ENCODE measurements at regions not wholly inside any gene's neighbourhood (a gene's known extent, or its start where the extent isn't known, plus 50 kb on each side); places are given as distances from the start of the nearest gene placed in this dataset.
A peak's percentile ranks its signal among the peaks of the same experiment; 100 is the strongest.

DNA sequence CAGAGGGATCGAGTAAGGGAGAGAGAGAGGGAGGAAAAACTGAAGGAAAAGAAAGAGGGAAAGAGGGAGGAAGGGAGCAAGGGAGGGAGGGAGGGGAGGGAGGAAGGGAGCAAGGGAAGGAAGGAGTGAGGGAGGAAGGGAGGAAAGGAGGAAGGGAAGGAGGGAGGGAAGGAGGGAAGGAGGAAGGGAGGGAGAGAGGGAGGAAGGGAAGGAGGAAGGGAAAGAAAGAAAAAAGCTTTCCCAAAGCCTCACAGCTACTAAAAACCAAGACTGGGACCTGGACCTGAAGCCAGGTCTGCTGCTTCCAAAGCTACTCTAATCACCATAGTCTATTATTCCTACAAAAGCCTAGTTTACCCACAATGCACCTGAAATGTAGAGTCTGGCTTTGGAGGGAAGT lies 259.8 kb upstream of the WWC1 start:
- Histone ChIP-seq H3K14ac (ENCODE audit: low read length in 2 of 2) (no peak overlapping the region), H3K36me3 (ENCODE audit: control insufficient read depth in 1 of 2, insufficient read depth in 2 of 2, low read depth in 1 of 2, low read length in 2 of 2) (no peaks in the 10 kb centered on the region), H2BK120ac (ENCODE audit: low read depth, low read length) (no peak overlapping the region), H2BK12ac (ENCODE audit: low read length in 2 of 2) (no peak overlapping the region), H2BK15ac (ENCODE audit: low read depth, poor library complexity, severe bottlenecking) (no peak overlapping the region), H3K27ac (ENCODE audit: low read length, poor library complexity, severe bottlenecking) (no peak overlapping the region), H3K4me3 (ENCODE audit: insufficient read depth in 1 of 2, low read depth in 1 of 2, low read length in 2 of 2) (no peak overlapping the region), H4K91ac (ENCODE audit: low read length) (no peak overlapping the region), H3K4ac (ENCODE audit: low read depth in 1 of 2, low read length in 2 of 2) (no peak overlapping the region), H3K23ac (ENCODE audit: low read length in 2 of 2) (no peak overlapping the region), H3K4me2 (ENCODE audit: low read length, poor library complexity, severe bottlenecking) (no peak overlapping the region), H3K18ac (ENCODE audit: low read depth in 1 of 2, low read length in 2 of 2) (no peak overlapping the region), H4K8ac (ENCODE audit: low read length) (no peak overlapping the region), H3K27me3 (ENCODE audit: control insufficient read depth in 1 of 2, insufficient read depth in 1 of 2, low read length in 2 of 2) (peaks cover 0 to 15% of the 10 kb centered on the region in 2 experiments), H3K79me1 (replicated peaks; ENCODE audit: low read length, poor library complexity, severe bottlenecking) (peaks cover 3% of the 10 kb centered on the region), H3K9me3 (ENCODE audit: control insufficient read depth, low read length) (no peaks in the 10 kb centered on the region), H3K9ac (ENCODE audit: low read length) (no peak overlapping the region), H2BK5ac (ENCODE audit: low read depth, low read length, poor library complexity, severe bottlenecking) (no peak overlapping the region), H3K4me1 (ENCODE audit: control insufficient read depth, insufficient read depth, low read depth, low read length) (peaks cover 2% of the 10 kb centered on the region), H2AK5ac (ENCODE audit: low read length, severe bottlenecking) (no peak overlapping the region), H2AFZ (ENCODE audit: low read depth, low read length) (no peak overlapping the region)
- DNase-seq = no peak
- WGBS = 76% methylated on average over 1 of the region's 1 CpG

DNA sequence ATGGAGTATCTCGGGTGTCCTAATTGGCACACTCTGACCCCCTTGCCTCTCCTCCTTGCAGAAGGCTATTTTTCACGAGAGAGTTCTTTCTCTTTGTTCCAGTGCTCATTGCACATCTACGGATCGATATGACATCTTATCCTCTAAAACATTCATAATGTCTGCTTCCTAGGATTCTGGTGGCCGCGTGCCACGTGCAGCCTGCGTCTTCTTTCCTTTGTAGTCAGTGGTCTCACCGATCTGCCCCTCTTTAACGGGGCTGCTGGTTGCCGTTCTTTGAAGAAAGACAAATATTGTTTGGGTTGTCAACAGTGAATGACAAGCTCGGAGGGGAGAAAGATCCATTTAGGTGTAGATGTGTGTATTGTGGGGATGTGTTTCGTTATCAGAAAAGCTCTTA lies 252.4 kb upstream of the WWC1 start:
- no peak overlapping the region for H2BK5ac ChIP-seq (ENCODE audit: low read depth, low read length, poor library complexity, severe bottlenecking)
- no peak overlapping the region for H3K18ac ChIP-seq (ENCODE audit: low read depth in 1 of 2, low read length in 2 of 2)
- H2AFZ ChIP-seq (ENCODE audit: low read depth, low read length) = no peak overlapping the region
- H2BK12ac ChIP-seq (ENCODE audit: low read length in 2 of 2) = no peak overlapping the region
- H3K9me3 ChIP-seq (ENCODE audit: control insufficient read depth, low read length) = no peaks in the 10 kb centered on the region
- no peak overlapping the region for H4K8ac ChIP-seq (ENCODE audit: low read length)
- H3K27me3 ChIP-seq (ENCODE audit: control insufficient read depth in 1 of 2, insufficient read depth in 1 of 2, low read length in 2 of 2) = peaks cover 0 to 17% of the 10 kb centered on the region in 2 experiments
- H3K23ac ChIP-seq (ENCODE audit: low read length in 2 of 2) = no peak overlapping the region
- H3K14ac ChIP-seq (ENCODE audit: low read length in 2 of 2) = no peak overlapping the region
- H2BK15ac ChIP-seq (ENCODE audit: low read depth, poor library complexity, severe bottlenecking) = no peak overlapping the region
- no peak overlapping the region for H3K27ac ChIP-seq (ENCODE audit: low read length, poor library complexity, severe bottlenecking)
- H3K9ac ChIP-seq (ENCODE audit: low read length) = no peak overlapping the region
- WGBS = 93% methylated on average over 12 of the region's 13 CpGs
- no peak overlapping the region for H4K91ac ChIP-seq (ENCODE audit: low read length)
- DNase-seq = no peak
- H2BK120ac ChIP-seq (ENCODE audit: low read depth, low read length) = no peak overlapping the region
- H2AK5ac ChIP-seq (ENCODE audit: low read length, severe bottlenecking) = no peak overlapping the region
- no peak overlapping the region for H3K4ac ChIP-seq (ENCODE audit: low read depth in 1 of 2, low read length in 2 of 2)
- peaks cover 0 to 4% of the 10 kb centered on the region in 2 experiments for H3K36me3 ChIP-seq (ENCODE audit: control insufficient read depth in 1 of 2, insufficient read depth in 2 of 2, low read depth in 1 of 2, low read length in 2 of 2)
- no peak overlapping the region for H3K4me3 ChIP-seq (ENCODE audit: insufficient read depth in 1 of 2, low read depth in 1 of 2, low read length in 2 of 2)
- peaks cover 8% of the 10 kb centered on the region for H3K79me1 ChIP-seq (replicated peaks; ENCODE audit: low read length, poor library complexity, severe bottlenecking)
- no peak overlapping the region for H3K4me2 ChIP-seq (ENCODE audit: low read length, poor library complexity, severe bottlenecking)
- H3K4me1 ChIP-seq (ENCODE audit: control insufficient read depth, insufficient read depth, low read depth, low read length) = no peaks in the 10 kb centered on the region

DNA sequence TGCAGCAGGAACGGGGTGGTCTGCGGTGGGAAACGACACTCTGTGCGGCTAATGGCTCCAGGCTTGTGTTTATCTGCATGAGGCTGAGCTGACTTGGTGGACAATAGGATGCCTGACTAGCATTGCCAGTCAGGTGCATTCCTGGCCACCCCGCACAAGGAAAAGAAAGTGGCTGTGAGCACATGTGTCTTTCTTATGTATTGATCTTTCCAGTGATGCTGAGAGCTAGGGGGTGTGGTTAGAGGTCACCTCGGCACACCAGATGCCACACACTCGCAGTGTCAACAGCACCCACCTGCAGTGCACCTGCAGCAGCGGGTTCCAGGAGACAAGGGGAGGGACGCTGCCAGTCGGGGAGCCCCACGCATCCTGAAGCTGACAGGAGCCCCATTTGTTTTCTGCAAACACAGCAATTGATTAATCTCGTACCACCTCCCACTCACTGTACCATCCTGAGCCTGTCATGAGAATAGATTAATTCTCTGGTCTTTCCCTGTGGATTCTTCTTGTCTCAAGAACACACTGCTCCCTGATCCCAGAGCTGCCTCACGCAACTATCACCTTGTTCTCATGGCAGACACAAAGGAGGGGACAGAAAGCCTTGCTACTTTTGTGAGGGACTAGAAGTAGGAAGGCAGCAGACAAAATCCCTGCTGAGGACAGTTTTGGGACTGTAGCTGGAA lies 251.7 kb upstream of the WWC1 start:
- Histone ChIP-seq H3K4me2 (ENCODE audit: low read length, poor library complexity, severe bottlenecking) (no peak overlapping the region), H2BK120ac (ENCODE audit: low read depth, low read length) (no peak overlapping the region), H2BK5ac (ENCODE audit: low read depth, low read length, poor library complexity, severe bottlenecking) (no peak overlapping the region), H4K8ac (ENCODE audit: low read length) (no peak overlapping the region), H3K23ac (ENCODE audit: low read length in 2 of 2) (no peak overlapping the region), H3K9me3 (ENCODE audit: control insufficient read depth, low read length) (no peaks in the 10 kb centered on the region), H3K14ac (ENCODE audit: low read length in 2 of 2) (peak overlapping the region in 1 of 2 experiments; percentile 38), H3K27ac (ENCODE audit: low read length, poor library complexity, severe bottlenecking) (no peak overlapping the region), H3K27me3 (ENCODE audit: control insufficient read depth in 1 of 2, insufficient read depth in 1 of 2, low read length in 2 of 2) (peaks cover 0 to 19% of the 10 kb centered on the region in 2 experiments), H3K9ac (ENCODE audit: low read length) (no peak overlapping the region), H4K91ac (ENCODE audit: low read length) (no peak overlapping the region), H2AK5ac (ENCODE audit: low read length, severe bottlenecking) (no peak overlapping the region), H2AFZ (ENCODE audit: low read depth, low read length) (no peak overlapping the region), H3K79me1 (replicated peaks; ENCODE audit: low read length, poor library complexity, severe bottlenecking) (peaks cover 8% of the 10 kb centered on the region), H2BK15ac (ENCODE audit: low read depth, poor library complexity, severe bottlenecking) (no peak overlapping the region), H3K4me1 (ENCODE audit: control insufficient read depth, insufficient read depth, low read depth, low read length) (no peaks in the 10 kb centered on the region), H2BK12ac (ENCODE audit: low read length in 2 of 2) (no peak overlapping the region), H3K4ac (ENCODE audit: low read depth in 1 of 2, low read length in 2 of 2) (no peak overlapping the region), H3K4me3 (ENCODE audit: insufficient read depth in 1 of 2, low read depth in 1 of 2, low read length in 2 of 2) (peak overlapping the region in 1 of 2 experiments; percentile 32), H3K36me3 (ENCODE audit: control insufficient read depth in 1 of 2, insufficient read depth in 2 of 2, low read depth in 1 of 2, low read length in 2 of 2) (peaks cover 0 to 4% of the 10 kb centered on the region in 2 experiments), H3K18ac (ENCODE audit: low read depth in 1 of 2, low read length in 2 of 2) (no peak overlapping the region)
- 87% methylated on average over 12 of the region's 13 CpGs for WGBS
- no peak for DNase-seq

DNA sequence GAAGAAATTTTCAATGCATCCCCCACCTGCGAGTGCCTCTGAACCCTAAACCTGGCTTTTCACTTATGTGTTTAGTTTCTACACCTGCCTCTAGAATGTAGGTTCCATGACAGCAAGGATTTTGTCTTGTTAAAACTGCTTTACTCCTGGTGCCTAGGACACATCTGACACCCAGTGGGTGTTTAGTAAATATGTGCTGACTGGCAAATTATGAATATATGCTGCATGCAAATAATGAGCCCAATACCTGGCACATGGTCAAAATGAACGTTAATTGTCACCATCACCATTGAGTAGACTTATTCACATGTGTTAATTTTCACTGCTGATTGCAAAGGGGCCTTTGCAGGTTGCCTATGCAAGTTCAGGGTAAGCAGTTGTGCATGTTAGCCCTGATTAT lies 249.9 kb upstream of the WWC1 start:
- 79% methylated on average over 2 of the region's 2 CpGs for WGBS
- Histone ChIP-seq H3K36me3 (ENCODE audit: control insufficient read depth in 1 of 2, insufficient read depth in 2 of 2, low read depth in 1 of 2, low read length in 2 of 2) (peaks cover 0 to 4% of the 10 kb centered on the region in 2 experiments), H2BK120ac (ENCODE audit: low read depth, low read length) (no peak overlapping the region), H4K91ac (ENCODE audit: low read length) (no peak overlapping the region), H3K14ac (ENCODE audit: low read length in 2 of 2) (no peak overlapping the region), H3K79me1 (replicated peaks; ENCODE audit: low read length, poor library complexity, severe bottlenecking) (peaks cover 7% of the 10 kb centered on the region), H3K27ac (ENCODE audit: low read length, poor library complexity, severe bottlenecking) (no peak overlapping the region), H2AFZ (ENCODE audit: low read depth, low read length) (no peak overlapping the region), H3K9me3 (ENCODE audit: control insufficient read depth, low read length) (no peaks in the 10 kb centered on the region), H3K4me1 (ENCODE audit: control insufficient read depth, insufficient read depth, low read depth, low read length) (no peaks in the 10 kb centered on the region), H3K9ac (ENCODE audit: low read length) (no peak overlapping the region), H2BK12ac (ENCODE audit: low read length in 2 of 2) (no peak overlapping the region), H3K4me3 (ENCODE audit: insufficient read depth in 1 of 2, low read depth in 1 of 2, low read length in 2 of 2) (no peak overlapping the region), H3K27me3 (ENCODE audit: control insufficient read depth in 1 of 2, insufficient read depth in 1 of 2, low read length in 2 of 2) (peaks cover 0 to 17% of the 10 kb centered on the region in 2 experiments), H2AK5ac (ENCODE audit: low read length, severe bottlenecking) (no peak overlapping the region), H3K4ac (ENCODE audit: low read depth in 1 of 2, low read length in 2 of 2) (no peak overlapping the region), H3K4me2 (ENCODE audit: low read length, poor library complexity, severe bottlenecking) (no peak overlapping the region), H2BK5ac (ENCODE audit: low read depth, low read length, poor library complexity, severe bottlenecking) (no peak overlapping the region), H2BK15ac (ENCODE audit: low read depth, poor library complexity, severe bottlenecking) (no peak overlapping the region), H4K8ac (ENCODE audit: low read length) (no peak overlapping the region), H3K23ac (ENCODE audit: low read length in 2 of 2) (no peak overlapping the region), H3K18ac (ENCODE audit: low read depth in 1 of 2, low read length in 2 of 2) (no peak overlapping the region)
- DNase-seq = no peak
